K562 (cell line): ENCODE measurements at regions not wholly inside any gene's neighbourhood (a gene's known extent, or its start where the extent isn't known, plus 50 kb on each side); places are given as distances from the start of the nearest gene placed in this dataset.

ENCODE experiments used
- ATAC-seq: fragments of 200-7000 bp; cut with Tn5 transposase; 3 replicates; pipeline ENCODE4 v1.9.1; 2020; ENCODE audit warnings: moderate library complexity
- BruUV-seq: library from RNA; stranded (reverse); fragments of 400-500 nt; replicated peaks from 2 replicates; lab custom pipeline; 2021; lab: Mats Ljungman, UMichigan
- CTCF ChIA-PET: fragments of 300-600 bp; formaldehyde crosslinking; extraction: SDS; loops from one replicate; lab custom pipeline; 2021; ENCODE audit warnings: low intra/inter-chr PET ratio; lab: Yijun Ruan, JAX
- POLR2A ChIA-PET: fragments of 300-600, 350-650 bp; sonication (Branson Sonifier 250); formaldehyde crosslinking; extraction: SDS; loops from one replicate; lab custom pipeline; 2021; ENCODE audit warnings: antibody characterized with exemption, inconsistent platforms; lab: Yijun Ruan, JAX
- DNase-seq, 4 experiments: peaks; one replicate each; pipeline versions ENCODE4 v3.0.0 to v3.0.0-alpha.2; 2011 to 2018; ENCODE audit warnings: low spot score in 3 of 4, mixed read lengths in 3 of 4; ENCODE audit errors: extremely low read depth in 1 of 4
- FAIRE-seq: peaks from 2 replicates; lab custom pipeline; 2011; peaks lifted over from hg19 to GRCh38; lab: Jason Lieb, UNC
- H2AFZ ChIP-seq: 2 replicates; pipeline ENCODE4 v1.6.0; 2011; ENCODE audit warnings: low read depth, low read length, control low read depth, inconsistent platforms
- H3K27ac ChIP-seq: fragments of 200-600 bp; 3 replicates; pipeline ENCODE4 v1.8.0; 2011; ENCODE audit warnings: low read depth, mild to moderate bottlenecking, control low read depth, inconsistent platforms, low read length, moderate library complexity, mixed read lengths; ENCODE audit errors: extremely low read depth
- H3K27me3 ChIP-seq, 2 experiments: fragments of 300-600 bp in 1 of 2; 2 replicates in 1 of 2; 3 replicates in 1 of 2; pipeline versions ENCODE4 v1.6.0 to v1.8.0; 2011; ENCODE audit warnings: inconsistent platforms in 2 of 2, low read length in 2 of 2, mild to moderate bottlenecking in 1 of 2, mixed read lengths in 1 of 2, moderate library complexity in 1 of 2; ENCODE audit not compliant: control insufficient read depth in 2 of 2, insufficient read depth in 2 of 2
- H3K36me3 ChIP-seq: fragments of 300-600 bp; 3 replicates; pipeline ENCODE4 v1.8.0; 2011; ENCODE audit warnings: mild to moderate bottlenecking, low read length, inconsistent platforms; ENCODE audit not compliant: control insufficient read depth, insufficient read depth
- H3K4me1 ChIP-seq, 2 experiments: fragments of 200-600 bp in 1 of 2; replicated peaks in 1 of 2; 2 replicates in 1 of 2; 3 replicates in 1 of 2; pipeline versions ENCODE4 v1.5.1 to v1.8.0; 2011; ENCODE audit warnings: inconsistent platforms in 2 of 2, low read length in 2 of 2, mild to moderate bottlenecking in 1 of 2, mixed read lengths in 1 of 2, moderate library complexity in 1 of 2; ENCODE audit not compliant: control insufficient read depth in 2 of 2, insufficient read depth in 2 of 2
- H3K4me2 ChIP-seq: 2 replicates; pipeline ENCODE4 v1.6.1; 2011; ENCODE audit warnings: low read length, control low read depth, inconsistent platforms, mixed read lengths; ENCODE audit not compliant: insufficient read depth
- H3K4me3 ChIP-seq: fragments of 200-600 bp; sonication (generic), shearing (Covaris generic); 2 replicates; pipeline ENCODE4 v1.5.1; 2016; ENCODE audit warnings: control low read depth, inconsistent platforms
- H3K79me2 ChIP-seq: fragments of 200-600 bp; 3 replicates; pipeline ENCODE4 v1.8.0; 2011; ENCODE audit warnings: low read length, inconsistent platforms; ENCODE audit not compliant: control insufficient read depth, insufficient read depth
- H3K9ac ChIP-seq, 2 experiments: 2 replicates each; pipeline versions ENCODE4 v1.6.0 to v1.6.1; 2011; ENCODE audit warnings: low read depth in 2 of 2, low read length in 2 of 2, control low read depth in 1 of 2, inconsistent platforms in 1 of 2, mild to moderate bottlenecking in 1 of 2, mixed read lengths in 1 of 2; ENCODE audit not compliant: insufficient read depth in 1 of 2
- H3K9me1 ChIP-seq: one replicate; pipeline ENCODE4 v1.6.0; 2011; ENCODE audit warnings: inconsistent platforms, mild to moderate bottlenecking, low read length, moderate library complexity; ENCODE audit not compliant: control insufficient read depth, insufficient read depth
- H3K9me3 ChIP-seq: replicated peaks from 2 replicates; pipeline ENCODE4 v1.5.1; 2011; ENCODE audit warnings: low read depth, low read length, inconsistent platforms; ENCODE audit not compliant: control insufficient read depth, insufficient read depth
- H4K20me1 ChIP-seq: replicated peaks from 2 replicates; pipeline ENCODE4 v1.6.1; 2011; ENCODE audit warnings: low read length, inconsistent platforms, mixed read lengths; ENCODE audit not compliant: control insufficient read depth, insufficient read depth
- ATF4 ChIP-seq: fragments of 450-650 bp; formaldehyde crosslinking; IDR thresholded peaks from 2 replicates; pipeline ENCODE4 v1.4.0; 2022; ENCODE audit warnings: mild to moderate bottlenecking, moderate library complexity
- CEBPG ChIP-seq, 3 experiments: fragments of 200-800 bp in 1 of 3; sonication (Bioruptor generic) in 1 of 3; sonication (generic) in 1 of 3; formaldehyde crosslinking in 1 of 3; IDR thresholded peaks in 2 of 3; conservative IDR thresholded peaks in 1 of 3; 2 replicates each; pipeline versions ENCODE4 v1.6.1 to v1.8.0; 2016 to 2022; ENCODE audit warnings: missing compliant biosample characterization in 2 of 3, missing genetic modification characterization in 2 of 3, mild to moderate bottlenecking in 1 of 3, missing genetic modification reagents in 1 of 3
- CSDE1 ChIP-seq, 2 experiments: fragments of 450-650 bp; IDR thresholded peaks; 2 replicates each; pipeline ENCODE4 v1.6.1; 2016; ENCODE audit warnings: mild to moderate bottlenecking in 1 of 2
- GABPA ChIP-seq: fragments of 200-800 bp; sonication (Bioruptor generic); conservative IDR thresholded peaks from 2 replicates; pipeline ENCODE4 v1.6.1; 2016; ENCODE audit warnings: low read depth, missing genetic modification characterization, missing compliant biosample characterization
- JUND ChIP-seq, 2 experiments: IDR thresholded peaks; 2 replicates in 1 of 2; 3 replicates in 1 of 2; pipeline ENCODE4 v1.6.1; 2011; ENCODE audit warnings: borderline replicate concordance in 2 of 2, low read depth in 2 of 2, low read length in 2 of 2, improper control_type of control experiment in 1 of 2, missing biosample characterization in 1 of 2, missing genetic modification characterization in 1 of 2, missing genetic modification reagents in 1 of 2
- RBFOX2 ChIP-seq: fragments of 200-400 bp; formaldehyde crosslinking; IDR thresholded peaks from 2 replicates; pipeline ENCODE4 v1.6.1; 2017; ENCODE audit warnings: low read depth, mild to moderate bottlenecking, low read length, moderate library complexity
- RBM25 ChIP-seq: fragments of 200-400 bp; formaldehyde crosslinking; IDR thresholded peaks from 2 replicates; pipeline ENCODE4 v1.6.1; 2018; ENCODE audit warnings: low read length, low read depth, moderate library complexity; ENCODE audit not compliant: severe bottlenecking
- TFAM ChIP-seq: fragments of 250-450 bp; sonication (Bioruptor Pico); conservative IDR thresholded peaks from 2 replicates; pipeline ENCODE4 v1.5.0; 2021; ENCODE audit warnings: mild to moderate bottlenecking, moderate library complexity
- WGBS: fragments of 100-300 bp; shearing (Covaris generic); methylation state at CpG from one replicate; pipeline ENCODE4 v1.1.6; 2016; ENCODE audit warnings: low coverage, mixed read lengths; ENCODE audit not compliant: insufficient coverage; ENCODE audit errors: missing lambda C conversion rate; 5-methylcytosine and 5-hydroxymethylcytosine counted together
- in situ Hi-C: fragments of 300-500 bp; cut with MboI; formaldehyde crosslinking; loops from 4 replicates; pipeline ENCODE4 v1.15.0; 2018; ENCODE audit warnings: inconsistent platforms, mixed read lengths
- intact Hi-C: fragments of 100-400 bp; cut with micrococcal nuclease; formaldehyde crosslinking; loops from 2 replicates; pipeline ENCODE4 v1.14.2; 2022

DNA sequence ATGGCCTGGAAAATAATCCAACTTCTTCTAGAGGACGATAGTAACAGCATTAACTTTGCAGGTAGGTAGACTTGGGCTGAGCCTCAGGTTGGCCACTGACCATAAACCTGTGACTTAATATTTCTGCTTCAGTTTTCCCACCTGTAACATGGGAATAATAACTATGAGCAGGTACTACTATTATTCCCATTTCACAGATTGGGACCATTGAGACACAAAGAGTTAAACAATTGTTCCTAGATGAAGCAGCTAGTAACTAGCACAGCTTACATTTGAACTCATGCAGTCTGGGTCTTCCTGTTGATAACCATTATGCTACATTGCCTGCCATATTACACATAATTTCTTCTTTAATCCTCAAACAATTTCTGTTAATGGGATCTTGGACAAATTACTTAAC is 217.7 kb downstream of the NUAK1 start:
- CTCF ChIA-PET = no interaction called here
- intact Hi-C loops = no loop called here
- no peak for ATAC-seq

DNA sequence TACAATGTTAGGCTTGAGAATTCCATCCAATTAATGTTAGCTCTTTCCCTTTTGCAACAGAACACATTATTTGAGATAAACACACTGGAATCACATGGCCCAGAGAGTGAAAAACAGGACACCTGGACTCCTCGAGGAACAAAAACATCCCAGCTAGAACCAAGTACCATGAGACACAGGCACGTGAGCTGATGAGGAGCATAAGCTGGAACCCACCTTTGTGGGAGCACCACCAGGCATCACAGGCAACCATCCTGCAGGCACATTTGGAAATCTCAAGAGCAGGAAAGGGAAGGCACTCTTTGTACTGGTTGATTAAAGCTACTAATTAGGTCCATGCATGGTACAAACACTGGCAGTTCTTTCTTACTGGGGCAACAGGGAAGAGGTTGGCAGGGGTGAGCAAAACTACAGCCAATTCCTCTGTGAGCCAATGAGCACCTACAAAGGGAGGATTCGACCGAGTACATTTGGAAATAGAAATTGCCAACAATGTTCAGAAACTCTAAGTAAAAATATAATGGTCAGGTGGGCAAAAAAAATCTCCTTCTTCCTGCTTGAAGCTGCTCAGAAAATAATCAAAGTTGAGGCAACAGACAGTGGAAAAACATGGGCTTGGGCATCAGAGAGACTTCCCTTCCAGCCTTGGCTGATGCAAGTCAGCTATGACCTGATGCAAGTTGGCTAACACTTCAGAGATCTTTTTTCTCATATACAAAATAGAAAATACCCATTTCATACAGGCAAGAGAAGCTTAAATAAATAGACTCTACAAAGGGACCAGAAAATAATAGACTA is 216.7 kb downstream of the NUAK1 start:
- in situ Hi-C loops (no loop called here), intact Hi-C loops (no loop called here)
- no peaks in the 10 kb centered on the region for H3K79me2 ChIP-seq
- H2AFZ ChIP-seq = no peak overlapping the region
- no peaks in the 10 kb centered on the region for H3K4me1 ChIP-seq
- H3K9me3 ChIP-seq = no peaks in the 10 kb centered on the region
- TF ChIP-seq GABPA (tag) (no peak), ATF4 (CRISPR knock-in tag) (peak; percentile 71), RBFOX2 (no peak), CEBPG (CRISPR knock-in tag; IDR thresholded peaks at IDR 0.05) (no peak), CEBPG (tag; conservative IDR thresholded peaks at IDR 0.05 in 1 of 2, IDR thresholded peaks at IDR 0.05 in 1 of 2) (peak; percentile 73 to 75), JUND (IDR thresholded peaks at IDR 0.05; ENCODE audit: borderline replicate concordance, low read depth, low read length) (peak; percentile 13; the same call in 1 of the 2 replicates), JUND (tag; IDR thresholded peaks at IDR 0.05; ENCODE audit: borderline replicate concordance, low read depth, low read length) (no peak)
- no peak overlapping the region for H3K4me2 ChIP-seq
- no peaks in the 10 kb centered on the region for H4K20me1 ChIP-seq
- ChIA-PET CTCF (no interaction called here), POLR2A (interaction anchor here (0.6 kb wide), 1 partner anchor 49 kb away, joined by 4 read pairs; no protein-coding TSS in a partner anchor)
- no peak for ATAC-seq
- no peak overlapping the region for H3K27ac ChIP-seq
- no peaks in the 10 kb centered on the region for H3K9me1 ChIP-seq
- H3K4me3 ChIP-seq = no peak overlapping the region
- no peak for FAIRE-seq
- H3K27me3 ChIP-seq = no peaks in the 10 kb centered on the region
- no peak for DNase-seq
- 12% methylated on average over 4 of the region's 4 CpGs for WGBS
- no TSS peak for BruUV-seq
- no peaks in the 10 kb centered on the region for H3K36me3 ChIP-seq
- H3K9ac ChIP-seq = no peak overlapping the region

More for the DNA sequence above, 217.7 kb downstream of the NUAK1 start:
- Histone ChIP-seq H3K27me3 (no peaks in the 10 kb centered on the region), H2AFZ (no peak overlapping the region), H3K4me1 (no peaks in the 10 kb centered on the region), H3K9me3 (no peaks in the 10 kb centered on the region), H3K9me1 (no peaks in the 10 kb centered on the region), H3K4me3 (no peak overlapping the region), H3K36me3 (no peaks in the 10 kb centered on the region), H4K20me1 (no peaks in the 10 kb centered on the region), H3K27ac (no peak overlapping the region), H3K79me2 (no peaks in the 10 kb centered on the region), H3K9ac (no peak overlapping the region), H3K4me2 (no peak overlapping the region)
- TF ChIP-seq CSDE1 (IDR thresholded peaks at IDR 0.05) = no peak
- TF ChIP-seq TFAM (CRISPR knock-in tag) = no peak
- peak; percentile 91 for TF ChIP-seq RBM25
- WGBS = 18% methylated on average over 1 of the region's 1 CpG
- POLR2A ChIA-PET = interaction anchor here (0.7 kb wide), 1 partner anchor 10 kb away, joined by 3 read pairs; no protein-coding TSS in a partner anchor
- BruUV-seq = no TSS peak
- in situ Hi-C loops = no loop called here
- FAIRE-seq (no peak), DNase-seq (no peak)
